ENCODE measurements at regions not wholly inside any gene's neighbourhood (a gene's known extent, or its start where the extent isn't known, plus 50 kb on each side); places are given as distances from the start of the nearest gene placed in this dataset.

DNA sequence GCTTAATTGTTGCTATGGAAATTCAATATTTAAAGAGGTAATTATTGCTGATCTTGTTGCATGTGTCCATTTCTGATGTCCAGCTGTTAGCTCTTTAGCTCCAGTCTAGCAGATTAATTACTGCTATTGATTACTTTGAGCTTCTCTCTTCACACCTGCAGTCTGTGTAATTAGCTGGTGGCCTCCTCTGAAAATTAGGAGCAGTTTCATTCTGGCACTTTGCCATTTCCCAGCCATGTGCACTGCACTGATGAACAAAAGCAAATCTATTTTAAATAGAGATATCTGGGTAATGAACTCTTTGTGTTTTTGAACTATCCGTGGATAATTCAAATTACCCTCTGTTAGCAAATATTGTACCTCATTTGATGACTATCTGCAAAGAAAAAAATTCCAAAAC, 275.9 kb downstream of the RNF144B start:
- Histone ChIP-seq H3K27me3 (no peaks in the 10 kb centered on the region), H3K9me3 (no peaks in the 10 kb centered on the region), H3K4me3 (no peak overlapping the region), H3K4me1 (no peaks in the 10 kb centered on the region), H3K27ac (no peak overlapping the region), H3K36me3 (no peaks in the 10 kb centered on the region)
- ATAC-seq (no peak), DNase-seq (no peak), FAIRE-seq (no peak)
- WGBS, 2 donors: 22 to 26% methylated on average over 1 of the region's 1 CpG
- TF ChIP-seq, protein P1, sequence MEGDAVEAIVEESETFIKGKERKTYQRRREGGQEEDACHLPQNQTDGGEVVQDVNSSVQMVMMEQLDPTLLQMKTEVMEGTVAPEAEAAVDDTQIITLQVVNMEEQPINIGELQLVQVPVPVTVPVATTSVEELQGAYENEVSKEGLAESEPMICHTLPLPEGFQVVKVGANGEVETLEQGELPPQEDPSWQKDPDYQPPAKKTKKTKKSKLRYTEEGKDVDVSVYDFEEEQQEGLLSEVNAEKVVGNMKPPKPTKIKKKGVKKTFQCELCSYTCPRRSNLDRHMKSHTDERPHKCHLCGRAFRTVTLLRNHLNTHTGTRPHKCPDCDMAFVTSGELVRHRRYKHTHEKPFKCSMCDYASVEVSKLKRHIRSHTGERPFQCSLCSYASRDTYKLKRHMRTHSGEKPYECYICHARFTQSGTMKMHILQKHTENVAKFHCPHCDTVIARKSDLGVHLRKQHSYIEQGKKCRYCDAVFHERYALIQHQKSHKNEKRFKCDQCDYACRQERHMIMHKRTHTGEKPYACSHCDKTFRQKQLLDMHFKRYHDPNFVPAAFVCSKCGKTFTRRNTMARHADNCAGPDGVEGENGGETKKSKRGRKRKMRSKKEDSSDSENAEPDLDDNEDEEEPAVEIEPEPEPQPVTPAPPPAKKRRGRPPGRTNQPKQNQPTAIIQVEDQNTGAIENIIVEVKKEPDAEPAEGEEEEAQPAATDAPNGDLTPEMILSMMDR (IDR thresholded peaks at IDR 0.05): no peak
- intact Hi-C loops (cut with DNase I): no loop called here

GRCh38 chr6:18664401-18664800, 277.3 kb downstream of the RNF144B start:
- Histone ChIP-seq H3K36me3 (no peaks in the 10 kb centered on the region), H3K9me3 (no peaks in the 10 kb centered on the region), H3K27me3 (no peaks in the 10 kb centered on the region), H3K4me3 (no peak overlapping the region), H3K4me1 (no peaks in the 10 kb centered on the region), H3K27ac (no peak overlapping the region)
- intact Hi-C loops (cut with DNase I): no loop called here
- FAIRE-seq (no peak), DNase-seq (no peak), ATAC-seq (no peak)
- 73 to 77% methylated on average over 5 of the region's 5 CpGs for WGBS, 2 donors
- TF ChIP-seq, protein P1 (IDR thresholded peaks at IDR 0.05): no peak

DNA sequence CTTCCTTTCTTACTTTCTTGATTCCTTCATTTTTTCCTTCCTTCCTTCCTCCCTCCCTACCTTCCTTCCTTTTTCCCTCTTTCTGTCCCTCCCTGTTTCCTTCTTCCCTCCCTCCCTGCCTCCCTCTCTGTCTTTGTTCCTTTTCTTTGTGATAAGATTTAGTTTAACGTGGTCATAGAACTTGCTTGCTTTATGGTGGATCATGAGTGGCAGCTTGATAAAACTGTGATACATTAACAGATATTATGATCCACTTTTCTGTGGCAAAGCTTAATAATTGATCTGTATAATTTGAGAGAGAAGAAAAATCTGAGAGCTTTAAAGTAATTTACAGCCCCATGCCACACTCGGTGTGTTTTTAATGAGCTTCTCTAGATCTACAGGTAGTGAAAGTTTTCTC, 280.5 kb downstream of the RNF144B start:
- no peaks in the 10 kb centered on the region for H3K36me3 ChIP-seq
- intact Hi-C loops (cut with DNase I): no loop called here
- FAIRE-seq (no peak), DNase-seq (no peak), ATAC-seq (peak in 1 of 4 donors; percentile 30)
- no peaks in the 10 kb centered on the region for H3K9me3 ChIP-seq
- H3K27ac ChIP-seq: no peak overlapping the region
- no peak overlapping the region for H3K4me3 ChIP-seq
- no peaks in the 10 kb centered on the region for H3K27me3 ChIP-seq
- H3K4me1 ChIP-seq: no peaks in the 10 kb centered on the region
- 11 to 12% methylated on average over 2 of the region's 2 CpGs for WGBS, 2 donors
- TF ChIP-seq, protein P1 (IDR thresholded peaks at IDR 0.05): no peak

DNA sequence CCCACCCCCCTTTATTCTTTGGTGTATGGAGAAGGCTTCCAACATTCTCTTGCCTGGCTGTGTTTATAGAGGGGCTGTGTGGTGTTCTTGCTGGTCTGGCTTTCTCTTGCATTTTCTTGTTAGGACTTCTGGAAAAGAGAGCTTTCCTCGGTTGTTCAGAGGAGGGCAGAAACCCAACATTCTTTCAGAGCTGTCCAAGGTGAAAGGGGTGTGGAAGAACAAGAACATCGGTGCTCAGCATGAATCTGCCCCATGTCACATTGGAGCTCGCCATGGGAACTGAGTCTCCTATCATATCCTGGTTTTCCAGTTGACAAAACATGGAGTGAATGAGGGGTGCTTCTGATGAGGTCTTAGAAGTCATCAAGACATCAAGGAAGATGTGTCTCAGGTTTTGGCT, 281.8 kb downstream of the RNF144B start:
- no peak for FAIRE-seq
- no peaks in the 10 kb centered on the region for H3K27me3 ChIP-seq
- intact Hi-C loops (cut with DNase I): no loop called here
- ATAC-seq: no peak
- H3K4me3 ChIP-seq: no peak overlapping the region
- no peak for DNase-seq
- WGBS, 2 donors: 50 to 72% methylated on average over 3 of the region's 3 CpGs
- H3K4me1 ChIP-seq: no peaks in the 10 kb centered on the region
- TF ChIP-seq, protein P1 (IDR thresholded peaks at IDR 0.05): no peak
- H3K36me3 ChIP-seq: no peaks in the 10 kb centered on the region
- H3K27ac ChIP-seq: no peak overlapping the region
- no peaks in the 10 kb centered on the region for H3K9me3 ChIP-seq

DNA sequence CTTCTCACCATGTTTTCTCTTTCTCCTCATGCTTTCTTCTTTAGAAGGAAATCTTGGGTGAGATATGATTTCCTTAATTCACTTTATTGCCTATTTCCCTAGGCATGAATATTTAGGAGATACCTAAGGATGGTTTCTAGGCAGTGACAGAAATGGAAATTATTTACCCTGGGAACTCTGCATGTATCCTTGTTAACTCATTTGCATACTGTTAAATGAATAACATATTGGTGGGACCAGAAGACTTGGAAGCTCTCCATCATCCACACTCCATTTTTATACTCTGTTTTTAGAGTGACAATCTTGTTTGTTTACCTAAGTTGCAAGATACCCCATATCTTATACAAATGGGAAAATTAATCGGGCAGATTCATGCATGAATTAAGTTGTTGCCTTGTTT, 285.7 kb downstream of the RNF144B start:
- DNase-seq (no peak), FAIRE-seq (no peak), ATAC-seq (no peak)
- H3K4me1 ChIP-seq: no peaks in the 10 kb centered on the region
- H3K36me3 ChIP-seq: no peaks in the 10 kb centered on the region
- TF ChIP-seq, protein P1 (IDR thresholded peaks at IDR 0.05): no peak
- H3K27me3 ChIP-seq: no peaks in the 10 kb centered on the region
- WGBS, 2 donors: 39 to 62% methylated on average over 1 of the region's 1 CpG
- intact Hi-C loops (cut with DNase I): no loop called here
- H3K9me3 ChIP-seq: no peaks in the 10 kb centered on the region
- H3K4me3 ChIP-seq: no peak overlapping the region
- H3K27ac ChIP-seq: no peak overlapping the region
